ENCODE measurements at regions not wholly inside any gene's neighbourhood (a gene's known extent, or its start where the extent isn't known, plus 50 kb on each side); places are given as distances from the start of the nearest gene placed in this dataset.
"Not testable (repeated sequence)": the region's sequence is repeated elsewhere in the genome, so short reads cannot be mapped to it uniquely, and the experiment has no call there.

DNA sequence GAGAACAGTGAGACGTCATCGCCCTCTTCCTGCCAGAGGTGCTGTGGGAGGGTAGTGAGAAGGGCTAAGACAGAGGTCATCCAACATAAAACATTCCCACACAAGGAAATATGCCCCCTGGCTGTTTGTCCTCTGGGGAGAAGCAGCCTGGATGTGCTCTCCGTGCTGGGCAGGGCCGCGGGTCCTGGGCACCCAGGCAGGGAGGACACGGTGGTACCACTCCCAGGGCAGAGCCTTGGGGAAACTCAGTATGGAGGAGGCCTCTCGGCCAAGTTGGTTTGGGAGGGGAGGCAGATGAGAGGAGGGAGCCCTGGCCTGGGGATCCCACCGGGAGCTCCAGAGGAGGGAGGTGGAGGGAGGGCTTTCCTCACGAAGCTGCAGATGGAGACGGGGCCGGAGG is 129.4 kb downstream of the GLRX3 start:
- no peaks in the 10 kb centered on the region for H3K4me1 ChIP-seq (ENCODE audit: low read depth, poor library complexity, severe bottlenecking)
- no peak overlapping the region for H3K9ac ChIP-seq
- H3K4me2 ChIP-seq = no peak overlapping the region
- H2AFZ ChIP-seq (ENCODE audit: low read depth) = no peak overlapping the region
- no peaks in the 10 kb centered on the region for H4K20me1 ChIP-seq (ENCODE audit: insufficient read depth)
- no peak overlapping the region for H3K4me3 ChIP-seq (IDR thresholded peaks at IDR 0.05; ENCODE audit: insufficient read depth, low read depth, low read length)
- no peaks in the 10 kb centered on the region; the same call in 1 of the 2 replicates for H3K27me3 ChIP-seq (ENCODE audit: insufficient read depth, low read depth)
- no peaks in the 10 kb centered on the region for H3K79me2 ChIP-seq (ENCODE audit: insufficient read depth, low read depth)
- no peak for TF ChIP-seq CTCF (conservative IDR thresholded peaks at IDR 0.05; ENCODE audit: low read depth, low read length)
- no peaks in the 10 kb centered on the region for H3K36me3 ChIP-seq (ENCODE audit: insufficient read depth)
- H3K27ac ChIP-seq = no peak overlapping the region

DNA sequence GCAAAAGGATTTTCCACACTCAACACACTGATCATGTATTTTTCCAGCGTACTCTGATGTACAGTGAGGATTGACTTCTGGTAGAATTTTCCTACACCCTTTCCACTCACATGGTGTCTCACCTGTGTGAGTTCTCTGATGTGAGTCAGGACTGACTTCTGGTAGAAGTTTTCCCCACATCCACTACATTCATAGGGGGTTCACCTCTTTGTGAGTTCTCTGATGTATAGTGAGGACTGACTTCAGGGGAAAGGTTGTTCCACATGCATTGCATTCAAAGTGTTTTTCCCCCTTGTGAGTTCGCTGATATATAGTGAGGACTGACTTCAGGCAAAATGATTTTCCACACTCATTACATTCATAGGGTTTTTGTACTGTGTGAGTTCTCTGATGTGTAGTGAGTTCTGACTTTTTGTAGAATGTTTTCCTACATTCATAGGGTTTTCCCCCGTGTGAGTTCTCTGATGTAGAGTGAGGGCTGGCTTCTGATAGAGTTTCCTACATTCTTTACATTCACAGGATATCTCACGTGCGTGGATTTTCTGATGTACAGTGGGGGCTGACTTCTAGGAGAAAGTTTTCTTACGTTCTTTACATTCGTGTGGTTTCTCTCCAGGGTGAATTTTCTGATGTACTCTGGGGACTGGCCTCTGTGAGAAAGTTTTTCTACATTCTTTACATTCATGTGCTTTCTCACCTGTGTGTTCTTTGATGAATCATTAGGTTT is 146.5 kb downstream of the GLRX3 start:
- Histone ChIP-seq H3K27ac (no peak overlapping the region), H3K4me2 (no peak overlapping the region), H3K79me2 (ENCODE audit: insufficient read depth, low read depth) (no peaks in the 10 kb centered on the region), H3K4me3 (IDR thresholded peaks at IDR 0.05; ENCODE audit: insufficient read depth, low read depth, low read length) (no peak overlapping the region), H3K4me1 (ENCODE audit: low read depth, poor library complexity, severe bottlenecking) (no peaks in the 10 kb centered on the region), H2AFZ (ENCODE audit: low read depth) (no peak overlapping the region), H4K20me1 (ENCODE audit: insufficient read depth) (no peaks in the 10 kb centered on the region), H3K36me3 (ENCODE audit: insufficient read depth) (no peaks in the 10 kb centered on the region), H3K9ac (no peak overlapping the region), H3K27me3 (ENCODE audit: insufficient read depth, low read depth) (no peaks in the 10 kb centered on the region)
- TF ChIP-seq CTCF (conservative IDR thresholded peaks at IDR 0.05; ENCODE audit: low read depth, low read length) = no peak

DNA sequence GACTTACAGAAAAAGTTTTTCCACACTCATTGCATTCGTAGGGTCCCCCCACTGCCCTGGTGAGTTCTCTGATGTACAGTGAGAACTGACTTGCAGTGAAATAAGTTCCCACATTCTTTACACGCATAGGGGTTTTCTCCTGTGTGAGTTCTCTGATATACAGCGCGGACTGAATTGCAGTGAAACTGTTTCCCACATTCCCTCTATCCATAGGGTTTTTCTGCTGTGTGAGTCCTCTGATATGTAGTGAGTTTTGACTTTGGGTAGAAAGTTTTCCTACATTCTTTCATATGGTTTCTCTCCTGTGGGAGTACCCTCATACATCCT is 147.0 kb downstream of the GLRX3 start:
- Histone ChIP-seq H2AFZ (ENCODE audit: low read depth) (no peak overlapping the region), H3K27me3 (ENCODE audit: insufficient read depth, low read depth) (no peaks in the 10 kb centered on the region), H3K4me1 (ENCODE audit: low read depth, poor library complexity, severe bottlenecking) (no peaks in the 10 kb centered on the region), H3K79me2 (ENCODE audit: insufficient read depth, low read depth) (no peaks in the 10 kb centered on the region), H4K20me1 (ENCODE audit: insufficient read depth) (no peaks in the 10 kb centered on the region), H3K4me2 (no peak overlapping the region), H3K27ac (no peak overlapping the region), H3K36me3 (ENCODE audit: insufficient read depth) (no peaks in the 10 kb centered on the region), H3K9ac (no peak overlapping the region), H3K4me3 (IDR thresholded peaks at IDR 0.05; ENCODE audit: insufficient read depth, low read depth, low read length) (no peak overlapping the region)
- TF ChIP-seq CTCF (conservative IDR thresholded peaks at IDR 0.05; ENCODE audit: low read depth, low read length) = no peak

- H3K4me3 ChIP-seq (IDR thresholded peaks at IDR 0.05; ENCODE audit: insufficient read depth, low read depth, low read length) = not testable (repeated sequence)
Measured at GRCh38 chr10:130295761-130296160, 159.6 kb downstream of the GLRX3 start.

DNA sequence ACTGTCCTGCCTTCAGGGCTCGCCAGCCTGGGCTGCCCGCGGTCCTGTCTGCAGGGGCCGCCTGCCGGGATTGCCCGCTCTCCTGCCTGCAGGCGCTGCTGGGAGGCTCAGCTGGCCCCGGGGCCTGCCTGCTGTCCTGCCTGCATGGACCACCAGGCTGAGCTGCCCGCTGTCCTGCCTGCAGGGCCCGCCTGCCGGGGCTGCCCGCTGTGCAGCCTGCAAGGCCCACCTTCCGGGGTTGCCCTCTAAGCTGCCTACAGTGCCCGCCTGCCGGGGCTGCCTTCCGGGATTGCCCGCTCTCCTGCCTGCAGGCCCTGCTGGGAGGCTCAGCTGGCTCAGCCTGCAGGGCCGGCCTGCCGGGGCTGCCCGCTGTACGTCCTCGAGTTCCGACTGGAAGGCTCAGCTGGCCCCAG is 164.4 kb downstream of the GLRX3 start:
- Histone ChIP-seq H3K4me1 (ENCODE audit: low read depth, poor library complexity, severe bottlenecking) (no peaks in the 10 kb centered on the region), H3K27ac (peak overlapping the region; percentile 24; the same call in 1 of the 2 replicates), H4K20me1 (ENCODE audit: insufficient read depth) (no peaks in the 10 kb centered on the region), H3K4me2 (no peak overlapping the region), H3K36me3 (ENCODE audit: insufficient read depth) (no peaks in the 10 kb centered on the region), H3K27me3 (ENCODE audit: insufficient read depth, low read depth) (no peaks in the 10 kb centered on the region), H3K4me3 (IDR thresholded peaks at IDR 0.05; ENCODE audit: insufficient read depth, low read depth, low read length) (no peak overlapping the region), H2AFZ (ENCODE audit: low read depth) (no peak overlapping the region), H3K79me2 (ENCODE audit: insufficient read depth, low read depth) (no peaks in the 10 kb centered on the region), H3K9ac (no peak overlapping the region)
- no peak for TF ChIP-seq CTCF (conservative IDR thresholded peaks at IDR 0.05; ENCODE audit: low read depth, low read length)

More at GRCh38 chr10:130295761-130296160, 159.6 kb downstream of the GLRX3 start:
- not testable (repeated sequence) for H4K20me1 ChIP-seq (ENCODE audit: insufficient read depth); H3K4me2 ChIP-seq; H3K79me2 ChIP-seq (ENCODE audit: insufficient read depth, low read depth); H2AFZ ChIP-seq (ENCODE audit: low read depth); H3K27me3 ChIP-seq (ENCODE audit: insufficient read depth, low read depth); H3K9ac ChIP-seq; H3K36me3 ChIP-seq (ENCODE audit: insufficient read depth); H3K4me1 ChIP-seq (ENCODE audit: low read depth, poor library complexity, severe bottlenecking); H3K27ac ChIP-seq

Data from KMS-11 (cell line).